Thymus (tissue), 11 donors: ENCODE measurements at regions not wholly inside any gene's neighbourhood (a gene's known extent, or its start where the extent isn't known, plus 50 kb on each side); places are given as distances from the start of the nearest gene placed in this dataset.
"Not testable (repeated sequence)": the region's sequence is repeated elsewhere in the genome, so short reads cannot be mapped to it uniquely, and the experiment has no call there.

Source experiments
- DNase-seq, 9 donors: peaks; one replicate each; pipeline ENCODE4 v3.0.0-alpha.2; 2013; ENCODE audit warnings: low spot score in 9 of 9, low read depth in 6 of 9, missing footprints in 1 of 9
- H3K27ac ChIP-seq, 2 donors: one replicate each; pipeline ENCODE4 v1.5.1; 2013; ENCODE audit warnings: control low read depth in 1 of 2, low read depth in 1 of 2, low read length in 1 of 2, mild to moderate bottlenecking in 1 of 2, moderate library complexity in 1 of 2
- H3K27me3 ChIP-seq, 2 donors: one replicate each; pipeline ENCODE4 v1.5.1; 2013; ENCODE audit warnings: low read length in 1 of 2; ENCODE audit not compliant: control insufficient read depth in 2 of 2, insufficient read depth in 1 of 2
- H3K36me3 ChIP-seq, 2 donors: one replicate each; pipeline ENCODE4 v1.5.1; 2013; ENCODE audit warnings: low read length in 1 of 2, mild to moderate bottlenecking in 1 of 2, moderate library complexity in 1 of 2; ENCODE audit not compliant: control insufficient read depth in 2 of 2, insufficient read depth in 2 of 2
- H3K4me1 ChIP-seq, 2 donors: one replicate each; pipeline ENCODE4 v1.5.1; 2013; ENCODE audit warnings: low read length in 2 of 2; ENCODE audit not compliant: control insufficient read depth in 2 of 2, insufficient read depth in 2 of 2
- H3K4me3 ChIP-seq, 2 donors: one replicate each; pipeline ENCODE4 v1.5.1; 2013; ENCODE audit warnings: low read length in 2 of 2, control low read depth in 1 of 2, mild to moderate bottlenecking in 1 of 2
- H3K9me3 ChIP-seq, 2 donors: one replicate each; pipeline ENCODE4 v1.5.1; 2013; ENCODE audit warnings: low read length in 1 of 2, mild to moderate bottlenecking in 1 of 2; ENCODE audit not compliant: control insufficient read depth in 2 of 2, insufficient read depth in 1 of 2
- WGBS: extraction: QIAGEN DNeasy Blood & Tissue Kit; methylation state at CpG from one replicate; pipeline ENCODE4 v1.1.7; 2013; 5-methylcytosine and 5-hydroxymethylcytosine counted together
- donor health status: healthy.

GRCh38 chr3:98710067-98710659 is 53.0 kb upstream of the ST3GAL6 start:
- 85% methylated on average over 3 of the region's 3 CpGs for WGBS
- Histone ChIP-seq H3K4me3 (no peak overlapping the region), H3K4me1 (no peaks in the 10 kb centered on the region), H3K36me3 (no peaks in the 10 kb centered on the region), H3K27ac (no peak overlapping the region), H3K9me3 (no peaks in the 10 kb centered on the region), H3K27me3 (no peaks in the 10 kb centered on the region)
- no peak for DNase-seq

GRCh38 chr3:98711426-98711825 is 51.7 kb upstream of the ST3GAL6 start:
- no peak for DNase-seq
- 96% methylated on average over 2 of the region's 2 CpGs for WGBS
- H3K4me3 ChIP-seq, result no peak overlapping the region

GRCh38 chr3:98712726-98713125 is 50.4 kb upstream of the ST3GAL6 start:
- Histone ChIP-seq H3K27me3 (no peaks in the 10 kb centered on the region), H3K4me1 (no peaks in the 10 kb centered on the region), H3K27ac (no peak overlapping the region), H3K4me3 (no peak overlapping the region), H3K36me3 (no peaks in the 10 kb centered on the region), H3K9me3 (no peaks in the 10 kb centered on the region)
- no peak for DNase-seq
- WGBS, result 98% methylated on average over 6 of the region's 6 CpGs

More at GRCh38 chr3:98711426-98711825, 51.7 kb upstream of the ST3GAL6 start:
- Histone ChIP-seq H3K27me3 (no peaks in the 10 kb centered on the region), H3K4me1 (no peaks in the 10 kb centered on the region), H3K36me3 (no peaks in the 10 kb centered on the region), H3K9me3 (no peaks in the 10 kb centered on the region), H3K27ac (no peak overlapping the region)

GRCh38 chr3:98713332-98713731 is 49.8 kb upstream of the ST3GAL6 start:
- not testable (repeated sequence) for H3K4me1 ChIP-seq

More at GRCh38 chr3:98713332-98713731, 49.8 kb upstream of the ST3GAL6 start:
- H3K27me3 ChIP-seq, H3K36me3 ChIP-seq, H3K4me3 ChIP-seq, H3K27ac ChIP-seq, H3K9me3 ChIP-seq, DNase-seq: not testable (repeated sequence)
- 95% methylated on average over 5 of the region's 5 CpGs for WGBS
